ENCODE measurements at regions not wholly inside any gene's neighbourhood (a gene's known extent, or its start where the extent isn't known, plus 50 kb on each side); places are given as distances from the start of the nearest gene placed in this dataset.

GRCh38 chr19:28914173-28914572 is 298.8 kb downstream of the UQCRFS1 start:
- TF ChIP-seq CTCF (IDR thresholded peaks at IDR 0.05): no peak
- no peak for TF ChIP-seq EP300 (IDR thresholded peaks at IDR 0.05)
- no peak for TF ChIP-seq POLR2A (IDR thresholded peaks at IDR 0.05)
